Omental fat pad (tissue), 3 donors: ENCODE measurements at regions not wholly inside any gene's neighbourhood (a gene's known extent, or its start where the extent isn't known, plus 50 kb on each side); places are given as distances from the start of the nearest gene placed in this dataset.

Experiments
- ATAC-seq: fragments of 150-250 bp; one replicate; pipeline ENCODE4 v1.9.1; 2016; ENCODE audit warnings: mild to moderate bottlenecking, moderate library complexity; ENCODE audit not compliant: low FRiP score
- DNase-seq: peaks from one replicate; pipeline ENCODE4 v3.0.0-alpha.2; 2019; ENCODE audit warnings: low spot score
- CTCF ChIP-seq, 3 donors: fragments of 450-650 bp; IDR thresholded peaks; one replicate each; pipeline ENCODE4 v1.5.1; 2016 to 2017; ENCODE audit warnings: antibody characterized with exemption in 3 of 3, mild to moderate bottlenecking in 3 of 3, moderate library complexity in 2 of 3

GRCh38 chr9:1200847-1201251 is 150.7 kb downstream of the DMRT2 start:
- no peak for DNase-seq
- no peak for TF ChIP-seq CTCF (IDR thresholded peaks at IDR 0.05)
- ATAC-seq = no peak

GRCh38 chr9:1201262-1201661 is 151.1 kb downstream of the DMRT2 start:
- DNase-seq = no peak
- ATAC-seq = no peak
- no peak for TF ChIP-seq CTCF (IDR thresholded peaks at IDR 0.05)

- no peak for ATAC-seq
- no peak for TF ChIP-seq CTCF (IDR thresholded peaks at IDR 0.05)
- no peak for DNase-seq
Measured at GRCh38 chr9:1201901-1202300, 151.7 kb downstream of the DMRT2 start.

DNA sequence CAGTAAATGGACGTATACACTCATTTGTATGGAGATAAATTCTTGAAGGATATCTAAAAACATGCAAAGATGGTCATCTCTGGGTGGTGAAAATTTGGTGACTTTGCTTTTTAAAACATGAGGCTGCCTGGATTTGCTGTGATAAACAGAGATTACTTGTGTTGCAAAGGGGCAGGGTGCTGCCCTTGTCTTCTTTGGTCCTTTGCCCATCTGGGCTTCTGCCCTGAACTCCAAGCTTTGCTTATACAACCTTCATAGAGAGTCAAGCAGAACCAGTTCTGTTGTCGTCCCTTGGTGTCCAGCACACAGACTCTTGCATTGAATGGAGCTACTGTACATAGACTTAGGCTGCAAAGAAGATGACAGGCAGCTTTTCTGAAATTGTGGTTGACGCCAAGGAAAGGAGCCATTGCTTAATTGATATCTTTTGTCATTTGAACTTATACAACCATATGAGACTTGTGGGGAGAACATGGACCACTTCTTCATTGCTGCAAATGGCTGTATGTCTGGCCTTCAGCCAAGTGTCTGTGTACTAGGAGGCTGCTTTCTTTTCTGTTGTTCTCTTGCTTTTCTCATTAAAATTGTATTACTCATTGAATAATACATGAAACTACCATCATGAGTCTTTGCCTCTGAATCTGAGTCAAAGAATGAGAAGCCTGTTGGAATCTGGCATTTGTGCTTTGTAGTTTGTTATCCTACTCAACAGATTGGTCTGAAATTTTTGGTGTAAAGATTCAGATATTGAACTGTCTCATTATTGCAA is 152.5 kb downstream of the DMRT2 start:
- ATAC-seq (no peak), DNase-seq (no peak)
- TF ChIP-seq CTCF (IDR thresholded peaks at IDR 0.05) = no peak

DNA sequence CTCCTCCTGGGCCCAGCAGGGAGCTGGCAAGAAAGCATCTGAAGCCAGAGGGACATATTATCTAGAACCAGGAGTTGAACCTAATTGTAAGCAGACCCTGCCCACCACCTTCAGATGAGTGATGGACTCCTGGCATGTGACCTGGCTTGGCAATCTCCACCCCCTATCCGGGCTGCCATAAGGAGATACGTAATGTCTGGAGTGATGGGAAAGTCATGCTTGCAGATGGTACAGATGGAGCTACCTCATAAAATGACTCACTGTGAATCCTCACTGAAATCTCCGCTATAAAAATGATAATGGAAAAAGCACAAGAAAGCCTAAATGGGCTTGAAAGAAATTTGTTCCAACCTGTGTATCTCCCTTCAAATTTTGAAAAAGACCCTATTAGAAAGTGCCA is 157.5 kb downstream of the DMRT2 start:
- ATAC-seq = peak; percentile 74
- TF ChIP-seq CTCF (IDR thresholded peaks at IDR 0.05) = no peak
- no peak for DNase-seq

- DNase-seq (no peak), ATAC-seq (peak; percentile 96)
- no peak for TF ChIP-seq CTCF (IDR thresholded peaks at IDR 0.05)
Measured at GRCh38 chr9:1208157-1208556, 158.0 kb downstream of the DMRT2 start.

- no peak for DNase-seq
- TF ChIP-seq CTCF (IDR thresholded peaks at IDR 0.05) = no peak
- no peak for ATAC-seq
Measured at GRCh38 chr9:1210954-1211353, 160.8 kb downstream of the DMRT2 start.
